NB4 (cell line): ENCODE measurements at regions not wholly inside any gene's neighbourhood (a gene's known extent, or its start where the extent isn't known, plus 50 kb on each side); places are given as distances from the start of the nearest gene placed in this dataset.

Source experiments
- POLR2A ChIP-seq: IDR thresholded peaks from 2 replicates; pipeline ENCODE4 v1.6.1; 2011; ENCODE audit warnings: mild to moderate bottlenecking; ENCODE audit not compliant: insufficient read length; ENCODE audit errors: extremely low read depth
- TF ChIP-seq, protein P1 (sequence below): IDR thresholded peaks from one replicate; pipeline ENCODE4 v1.5.1; 2012; ENCODE audit warnings: low read depth, low read length
- TF ChIP-seq, protein P2 (sequence below): IDR thresholded peaks from 2 replicates; pipeline ENCODE4 v1.6.1; 2011; ENCODE audit warnings: low read depth, low read length

DNA sequence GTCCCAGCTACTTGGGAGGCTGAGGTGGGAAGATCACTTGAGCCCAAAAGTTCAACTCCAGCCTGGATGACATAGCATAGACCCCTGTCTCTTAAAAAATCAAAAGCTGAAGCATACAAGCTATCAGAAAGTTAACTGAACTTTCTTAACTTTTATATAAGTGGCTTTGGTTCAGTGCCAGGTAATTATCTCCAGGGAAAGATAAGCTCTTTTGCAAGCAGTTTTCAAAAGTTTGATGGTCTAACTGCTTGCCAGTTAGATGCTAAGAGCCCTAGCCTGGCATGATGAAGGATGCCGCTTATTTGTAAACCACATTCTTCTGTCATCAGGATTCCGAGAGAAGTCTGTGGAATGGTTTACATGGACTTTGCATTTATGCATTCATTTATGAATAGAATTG lies 409.1 kb downstream of the AEBP2 start:
- TF ChIP-seq, protein P1, sequence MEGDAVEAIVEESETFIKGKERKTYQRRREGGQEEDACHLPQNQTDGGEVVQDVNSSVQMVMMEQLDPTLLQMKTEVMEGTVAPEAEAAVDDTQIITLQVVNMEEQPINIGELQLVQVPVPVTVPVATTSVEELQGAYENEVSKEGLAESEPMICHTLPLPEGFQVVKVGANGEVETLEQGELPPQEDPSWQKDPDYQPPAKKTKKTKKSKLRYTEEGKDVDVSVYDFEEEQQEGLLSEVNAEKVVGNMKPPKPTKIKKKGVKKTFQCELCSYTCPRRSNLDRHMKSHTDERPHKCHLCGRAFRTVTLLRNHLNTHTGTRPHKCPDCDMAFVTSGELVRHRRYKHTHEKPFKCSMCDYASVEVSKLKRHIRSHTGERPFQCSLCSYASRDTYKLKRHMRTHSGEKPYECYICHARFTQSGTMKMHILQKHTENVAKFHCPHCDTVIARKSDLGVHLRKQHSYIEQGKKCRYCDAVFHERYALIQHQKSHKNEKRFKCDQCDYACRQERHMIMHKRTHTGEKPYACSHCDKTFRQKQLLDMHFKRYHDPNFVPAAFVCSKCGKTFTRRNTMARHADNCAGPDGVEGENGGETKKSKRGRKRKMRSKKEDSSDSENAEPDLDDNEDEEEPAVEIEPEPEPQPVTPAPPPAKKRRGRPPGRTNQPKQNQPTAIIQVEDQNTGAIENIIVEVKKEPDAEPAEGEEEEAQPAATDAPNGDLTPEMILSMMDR = no peak
- TF ChIP-seq, protein P2, sequence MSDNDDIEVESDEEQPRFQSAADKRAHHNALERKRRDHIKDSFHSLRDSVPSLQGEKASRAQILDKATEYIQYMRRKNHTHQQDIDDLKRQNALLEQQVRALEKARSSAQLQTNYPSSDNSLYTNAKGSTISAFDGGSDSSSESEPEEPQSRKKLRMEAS = no peak
- no peak for TF ChIP-seq POLR2A
